Trophoblast cell (in vitro differentiated cells and primary cell): ENCODE measurements at regions not wholly inside any gene's neighbourhood (a gene's known extent, or its start where the extent isn't known, plus 50 kb on each side); places are given as distances from the start of the nearest gene placed in this dataset.

Source experiments
- DNase-seq, 2 donors: peaks; one replicate each; pipeline ENCODE4 v3.0.0-alpha.2; 2016
- H2AFZ ChIP-seq: 2 replicates; pipeline ENCODE4 v1.6.1; 2013; ENCODE audit warnings: low read length, moderate library complexity, mild to moderate bottlenecking; ENCODE audit not compliant: insufficient read depth, poor library complexity
- H2AK5ac ChIP-seq: 2 replicates; pipeline ENCODE4 v1.6.1; 2013; ENCODE audit warnings: mild to moderate bottlenecking, low read length
- H2BK120ac ChIP-seq: 2 replicates; pipeline ENCODE4 v1.6.1; 2013; ENCODE audit warnings: low read length, mild to moderate bottlenecking, moderate library complexity; ENCODE audit not compliant: insufficient read depth, poor library complexity
- H2BK12ac ChIP-seq: 2 replicates; pipeline ENCODE4 v1.6.1; 2013; ENCODE audit warnings: mild to moderate bottlenecking, low read length, moderate library complexity
- H2BK5ac ChIP-seq: 2 replicates; pipeline ENCODE4 v1.6.1; 2013; ENCODE audit warnings: low read length, low read depth, moderate library complexity, mild to moderate bottlenecking; ENCODE audit not compliant: poor library complexity
- H3K14ac ChIP-seq: 2 replicates; pipeline ENCODE4 v1.6.1; 2013; ENCODE audit warnings: mild to moderate bottlenecking, low read length
- H3K18ac ChIP-seq: 2 replicates; pipeline ENCODE4 v1.6.1; 2013; ENCODE audit warnings: mild to moderate bottlenecking, low read length
- H3K23ac ChIP-seq: 2 replicates; pipeline ENCODE4 v1.6.1; 2013; ENCODE audit warnings: low read length
- H3K27ac ChIP-seq: 2 replicates; pipeline ENCODE4 v1.5.1; 2013; ENCODE audit warnings: low read depth, mild to moderate bottlenecking, inconsistent platforms, low read length, moderate library complexity
- H3K27me3 ChIP-seq: 2 replicates; pipeline ENCODE4 v1.6.1; 2013; ENCODE audit warnings: inconsistent platforms, mild to moderate bottlenecking, low read length, moderate library complexity; ENCODE audit not compliant: insufficient read depth
- H3K36me3 ChIP-seq, 2 experiments: 1 replicate in 1 of 2; 2 replicates in 1 of 2; pipeline ENCODE4 v1.6.1; 2013; ENCODE audit warnings: low read length in 2 of 2, mild to moderate bottlenecking in 2 of 2, moderate library complexity in 1 of 2; ENCODE audit not compliant: insufficient read depth in 2 of 2, control insufficient read depth in 1 of 2
- H3K4ac ChIP-seq: 2 replicates; pipeline ENCODE4 v1.6.1; 2013; ENCODE audit warnings: low read depth, mild to moderate bottlenecking, low read length, moderate library complexity
- H3K4me1 ChIP-seq, 2 experiments: 1 replicate in 1 of 2; 2 replicates in 1 of 2; pipeline ENCODE4 v1.6.1; 2013; ENCODE audit warnings: low read length in 2 of 2, mild to moderate bottlenecking in 2 of 2, moderate library complexity in 1 of 2; ENCODE audit not compliant: insufficient read depth in 2 of 2, control insufficient read depth in 1 of 2
- H3K4me2 ChIP-seq: 2 replicates; pipeline ENCODE4 v1.6.1; 2013; ENCODE audit warnings: inconsistent platforms, mild to moderate bottlenecking, low read length, moderate library complexity
- H3K4me3 ChIP-seq: 2 replicates; pipeline ENCODE4 v1.5.1; 2013; ENCODE audit warnings: mild to moderate bottlenecking, low read depth, low read length, inconsistent platforms
- H3K79me1 ChIP-seq: one replicate; pipeline ENCODE4 v1.6.1; 2013; ENCODE audit warnings: low read length
- H3K79me2 ChIP-seq: 2 replicates; pipeline ENCODE4 v1.6.1; 2013; ENCODE audit warnings: low read length, mild to moderate bottlenecking; ENCODE audit not compliant: control insufficient read depth, insufficient read depth, poor library complexity
- H3K9ac ChIP-seq: 2 replicates; pipeline ENCODE4 v1.6.1; 2013; ENCODE audit warnings: mild to moderate bottlenecking, low read length
- H3K9me3 ChIP-seq: 2 replicates; pipeline ENCODE4 v1.6.1; 2013; ENCODE audit warnings: low read depth, mild to moderate bottlenecking, control low read depth, inconsistent platforms, low read length; ENCODE audit not compliant: insufficient read depth
- H4K12ac ChIP-seq: 2 replicates; pipeline ENCODE4 v1.6.1; 2013; ENCODE audit warnings: low read depth, mild to moderate bottlenecking, low read length, moderate library complexity
- H4K8ac ChIP-seq: 2 replicates; pipeline ENCODE4 v1.6.1; 2013; ENCODE audit warnings: low read depth, mild to moderate bottlenecking, low read length, moderate library complexity
- H4K91ac ChIP-seq: one replicate; pipeline ENCODE4 v1.6.1; 2013; ENCODE audit warnings: low read depth, mild to moderate bottlenecking, low read length, moderate library complexity
- whole genome bisulfite sequencing: extraction: QIAGEN DNeasy Blood & Tissue Kit; methylation state at CpG from one replicate; pipeline ENCODE4 v1.1.7; 2013; ENCODE audit warnings: missing lambda C conversion rate; ENCODE audit not compliant: insufficient read length, insufficient coverage; ENCODE audit errors: extremely low coverage; 5-methylcytosine and 5-hydroxymethylcytosine counted together

- no CpG with 5 or more reads among the region's 8 CpGs for WGBS
- Histone ChIP-seq H3K79me1 (no peaks in the 10 kb centered on the region), H3K4me2 (no peak overlapping the region), H2AK5ac (no peak overlapping the region), H3K27ac (no peak overlapping the region), H4K91ac (no peak overlapping the region), H3K9me3 (no peaks in the 10 kb centered on the region), H2BK12ac (no peak overlapping the region), H3K4me3 (no peak overlapping the region), H4K8ac (no peak overlapping the region), H3K4ac (no peak overlapping the region), H2BK5ac (no peak overlapping the region), H3K18ac (no peak overlapping the region), H3K14ac (no peak overlapping the region), H2AFZ (no peak overlapping the region), H3K4me1 (peaks cover 3 to 7% of the 10 kb centered on the region in 2 experiments), H3K79me2 (no peaks in the 10 kb centered on the region), H3K23ac (no peak overlapping the region), H4K12ac (no peak overlapping the region), H3K9ac (no peak overlapping the region), H3K27me3 (no peaks in the 10 kb centered on the region), H3K36me3 (no peaks in the 10 kb centered on the region), H2BK120ac (no peak overlapping the region)
- DNase-seq = no peak
These were observed 72.0 kb downstream of the SLC4A3 start for GRCh38 chr2:219699440-219699821.

GRCh38 chr2:219701847-219702634 lies 74.6 kb downstream of the SLC4A3 start:
- H3K4me3 ChIP-seq = no peak overlapping the region
- no peak overlapping the region for H3K4ac ChIP-seq
- H4K8ac ChIP-seq = no peak overlapping the region
- H3K27ac ChIP-seq = no peak overlapping the region
- no CpG with 5 or more reads among the region's 8 CpGs for WGBS
- no peak overlapping the region for H3K14ac ChIP-seq
- H3K9me3 ChIP-seq = no peaks in the 10 kb centered on the region
- no peak overlapping the region for H3K18ac ChIP-seq
- H3K4me1 ChIP-seq = peaks cover 3 to 7% of the 10 kb centered on the region in 2 experiments
- H3K23ac ChIP-seq = no peak overlapping the region
- no peak for DNase-seq
- H3K36me3 ChIP-seq = no peaks in the 10 kb centered on the region
- H2BK5ac ChIP-seq = no peak overlapping the region
- no peak overlapping the region for H2AFZ ChIP-seq
- H3K79me1 ChIP-seq = no peaks in the 10 kb centered on the region
- H2AK5ac ChIP-seq = no peak overlapping the region
- no peak overlapping the region for H3K9ac ChIP-seq
- no peaks in the 10 kb centered on the region for H3K27me3 ChIP-seq
- no peak overlapping the region for H4K12ac ChIP-seq
- H2BK120ac ChIP-seq = no peak overlapping the region
- no peaks in the 10 kb centered on the region for H3K79me2 ChIP-seq
- H3K4me2 ChIP-seq = no peak overlapping the region
- no peak overlapping the region for H4K91ac ChIP-seq
- H2BK12ac ChIP-seq = no peak overlapping the region

GRCh38 chr2:219702796-219703545 lies 75.5 kb downstream of the SLC4A3 start:
- H3K4me1 ChIP-seq = peaks cover 3 to 7% of the 10 kb centered on the region in 2 experiments
- no peak overlapping the region for H3K9ac ChIP-seq
- no peak overlapping the region for H2BK5ac ChIP-seq
- H4K91ac ChIP-seq = no peak overlapping the region
- no peak overlapping the region for H3K4me3 ChIP-seq
- no peaks in the 10 kb centered on the region for H3K36me3 ChIP-seq
- no peaks in the 10 kb centered on the region for H3K9me3 ChIP-seq
- H3K27me3 ChIP-seq = no peaks in the 10 kb centered on the region
- DNase-seq = no peak
- no CpG with 5 or more reads among the region's 7 CpGs for WGBS
- no peaks in the 10 kb centered on the region for H3K79me2 ChIP-seq
- H4K8ac ChIP-seq = no peak overlapping the region
- no peak overlapping the region for H3K4ac ChIP-seq
- no peak overlapping the region for H3K4me2 ChIP-seq
- H3K79me1 ChIP-seq = no peaks in the 10 kb centered on the region
- H3K23ac ChIP-seq = no peak overlapping the region
- no peak overlapping the region for H2AFZ ChIP-seq
- H2BK12ac ChIP-seq = no peak overlapping the region
- no peak overlapping the region for H3K14ac ChIP-seq
- H3K18ac ChIP-seq = no peak overlapping the region
- no peak overlapping the region for H3K27ac ChIP-seq
- no peak overlapping the region for H4K12ac ChIP-seq
- no peak overlapping the region for H2BK120ac ChIP-seq
- H2AK5ac ChIP-seq = no peak overlapping the region

GRCh38 chr2:219704878-219705277 lies 77.4 kb downstream of the SLC4A3 start:
- no peaks in the 10 kb centered on the region for H3K79me2 ChIP-seq
- H2BK12ac ChIP-seq = no peak overlapping the region
- no peak overlapping the region for H3K23ac ChIP-seq
- H4K91ac ChIP-seq = no peak overlapping the region
- peaks cover 3 to 7% of the 10 kb centered on the region in 2 experiments for H3K4me1 ChIP-seq
- no peak overlapping the region for H2AK5ac ChIP-seq
- no peak for DNase-seq
- no peak overlapping the region for H2BK5ac ChIP-seq
- no peak overlapping the region for H3K9ac ChIP-seq
- H2BK120ac ChIP-seq = no peak overlapping the region
- H3K14ac ChIP-seq = no peak overlapping the region
- no peak overlapping the region for H4K12ac ChIP-seq
- no peak overlapping the region for H3K18ac ChIP-seq
- H2AFZ ChIP-seq = no peak overlapping the region
- WGBS = no CpG with 5 or more reads among the region's 2 CpGs
- no peaks in the 10 kb centered on the region for H3K27me3 ChIP-seq
- no peak overlapping the region for H3K4me2 ChIP-seq
- no peak overlapping the region for H3K4ac ChIP-seq
- no peak overlapping the region for H3K4me3 ChIP-seq
- H3K27ac ChIP-seq = no peak overlapping the region
- H3K36me3 ChIP-seq = no peaks in the 10 kb centered on the region
- no peak overlapping the region for H4K8ac ChIP-seq
- H3K79me1 ChIP-seq = no peaks in the 10 kb centered on the region
- no peaks in the 10 kb centered on the region for H3K9me3 ChIP-seq
